ENCODE measurements at regions not wholly inside any gene's neighbourhood (a gene's known extent, or its start where the extent isn't known, plus 50 kb on each side); places are given as distances from the start of the nearest gene placed in this dataset.

- no peaks in the 10 kb centered on the region for H3K79me2 ChIP-seq (ENCODE audit: insufficient read depth, low read length)
- DNase-seq = no peak
- no peak overlapping the region for H3K4me3 ChIP-seq (ENCODE audit: low read depth in 1 of 2, low read length in 2 of 2)
- peaks cover 2% of the 10 kb centered on the region for H3K27me3 ChIP-seq (ENCODE audit: insufficient read depth, low read length, poor library complexity)
- no peak overlapping the region for H3K4me2 ChIP-seq (ENCODE audit: insufficient read depth, low read length)
- no peaks in the 10 kb centered on the region for H3K4me1 ChIP-seq (ENCODE audit: insufficient read depth, low read length)
- H3K27ac ChIP-seq (ENCODE audit: low read length) = no peak overlapping the region
- H3K9me3 ChIP-seq (ENCODE audit: insufficient read depth, low read length, severe bottlenecking) = no peaks in the 10 kb centered on the region
- ATAC-seq (ENCODE audit: insufficient read depth, low read depth) = no peak
- H3K36me3 ChIP-seq (ENCODE audit: insufficient read depth, low read length) = no peaks in the 10 kb centered on the region
- no peaks in the 10 kb centered on the region for H4K20me1 ChIP-seq (ENCODE audit: insufficient read depth, low read length)
- no peak overlapping the region for H3K9ac ChIP-seq (ENCODE audit: low read depth, low read length)
- H2AFZ ChIP-seq (ENCODE audit: low read depth, low read length) = no peak overlapping the region
- no peak for TF ChIP-seq EZH2 (IDR thresholded peaks at IDR 0.05; ENCODE audit: borderline replicate concordance, low read depth, low read length, severe bottlenecking)
- TF ChIP-seq, protein P1, sequence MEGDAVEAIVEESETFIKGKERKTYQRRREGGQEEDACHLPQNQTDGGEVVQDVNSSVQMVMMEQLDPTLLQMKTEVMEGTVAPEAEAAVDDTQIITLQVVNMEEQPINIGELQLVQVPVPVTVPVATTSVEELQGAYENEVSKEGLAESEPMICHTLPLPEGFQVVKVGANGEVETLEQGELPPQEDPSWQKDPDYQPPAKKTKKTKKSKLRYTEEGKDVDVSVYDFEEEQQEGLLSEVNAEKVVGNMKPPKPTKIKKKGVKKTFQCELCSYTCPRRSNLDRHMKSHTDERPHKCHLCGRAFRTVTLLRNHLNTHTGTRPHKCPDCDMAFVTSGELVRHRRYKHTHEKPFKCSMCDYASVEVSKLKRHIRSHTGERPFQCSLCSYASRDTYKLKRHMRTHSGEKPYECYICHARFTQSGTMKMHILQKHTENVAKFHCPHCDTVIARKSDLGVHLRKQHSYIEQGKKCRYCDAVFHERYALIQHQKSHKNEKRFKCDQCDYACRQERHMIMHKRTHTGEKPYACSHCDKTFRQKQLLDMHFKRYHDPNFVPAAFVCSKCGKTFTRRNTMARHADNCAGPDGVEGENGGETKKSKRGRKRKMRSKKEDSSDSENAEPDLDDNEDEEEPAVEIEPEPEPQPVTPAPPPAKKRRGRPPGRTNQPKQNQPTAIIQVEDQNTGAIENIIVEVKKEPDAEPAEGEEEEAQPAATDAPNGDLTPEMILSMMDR (IDR thresholded peaks at IDR 0.05; ENCODE audit: borderline replicate concordance, extremely low read depth, low read length, poor library complexity, severe bottlenecking) = no peak
These were observed 71.9 kb upstream of the RANBP3L start for GRCh38 chr5:36373527-36374086.

GRCh38 chr5:36374266-36374862 is 72.7 kb upstream of the RANBP3L start:
- DNase-seq (no peak), ATAC-seq (ENCODE audit: insufficient read depth, low read depth) (no peak)
- Histone ChIP-seq H2AFZ (ENCODE audit: low read depth, low read length) (no peak overlapping the region), H3K4me1 (ENCODE audit: insufficient read depth, low read length) (no peaks in the 10 kb centered on the region), H4K20me1 (ENCODE audit: insufficient read depth, low read length) (no peaks in the 10 kb centered on the region), H3K79me2 (ENCODE audit: insufficient read depth, low read length) (no peaks in the 10 kb centered on the region), H3K9me3 (ENCODE audit: insufficient read depth, low read length, severe bottlenecking) (no peaks in the 10 kb centered on the region), H3K4me2 (ENCODE audit: insufficient read depth, low read length) (no peak overlapping the region), H3K27me3 (ENCODE audit: insufficient read depth, low read length, poor library complexity) (no peaks in the 10 kb centered on the region), H3K36me3 (ENCODE audit: insufficient read depth, low read length) (no peaks in the 10 kb centered on the region), H3K9ac (ENCODE audit: low read depth, low read length) (no peak overlapping the region), H3K4me3 (ENCODE audit: low read depth in 1 of 2, low read length in 2 of 2) (no peak overlapping the region), H3K27ac (ENCODE audit: low read length) (no peak overlapping the region)
- TF ChIP-seq EZH2 (IDR thresholded peaks at IDR 0.05; ENCODE audit: borderline replicate concordance, low read depth, low read length, severe bottlenecking) = no peak
- TF ChIP-seq, protein P1 (IDR thresholded peaks at IDR 0.05; ENCODE audit: borderline replicate concordance, extremely low read depth, low read length, poor library complexity, severe bottlenecking) = no peak

- Histone ChIP-seq H4K20me1 (ENCODE audit: insufficient read depth, low read length) (no peaks in the 10 kb centered on the region), H2AFZ (ENCODE audit: low read depth, low read length) (no peak overlapping the region), H3K27ac (ENCODE audit: low read length) (no peak overlapping the region), H3K9ac (ENCODE audit: low read depth, low read length) (no peak overlapping the region), H3K36me3 (ENCODE audit: insufficient read depth, low read length) (no peaks in the 10 kb centered on the region), H3K27me3 (ENCODE audit: insufficient read depth, low read length, poor library complexity) (no peaks in the 10 kb centered on the region), H3K9me3 (ENCODE audit: insufficient read depth, low read length, severe bottlenecking) (no peaks in the 10 kb centered on the region), H3K4me3 (ENCODE audit: low read depth in 1 of 2, low read length in 2 of 2) (no peak overlapping the region), H3K4me1 (ENCODE audit: insufficient read depth, low read length) (no peaks in the 10 kb centered on the region), H3K79me2 (ENCODE audit: insufficient read depth, low read length) (no peaks in the 10 kb centered on the region), H3K4me2 (ENCODE audit: insufficient read depth, low read length) (no peak overlapping the region)
- no peak for TF ChIP-seq EZH2 (IDR thresholded peaks at IDR 0.05; ENCODE audit: borderline replicate concordance, low read depth, low read length, severe bottlenecking)
- TF ChIP-seq, protein P1 (IDR thresholded peaks at IDR 0.05; ENCODE audit: borderline replicate concordance, extremely low read depth, low read length, poor library complexity, severe bottlenecking) = no peak
- ATAC-seq (ENCODE audit: insufficient read depth, low read depth) (no peak), DNase-seq (no peak)
These were observed 75.5 kb upstream of the RANBP3L start for GRCh38 chr5:36377192-36377591.
